Dedifferentiated amniotic fluid mesenchymal stem cell (primary cell): ENCODE measurements at regions not wholly inside any gene's neighbourhood (a gene's known extent, or its start where the extent isn't known, plus 50 kb on each side); places are given as distances from the start of the nearest gene placed in this dataset.

ENCODE experiments used
- DNase-seq: peaks from one replicate; pipeline ENCODE4 v3.0.0-alpha.2; 2016; ENCODE audit errors: extremely low spot score

- no peak for DNase-seq
Observed at GRCh38 chr14:38848243-38848935, 254.6 kb downstream of the SEC23A start.

GRCh38 chr14:38847161-38847560, 255.9 kb downstream of the SEC23A start:
- DNase-seq: no peak

- DNase-seq: no peak
Observed at GRCh38 chr14:38839694-38840365, 263.2 kb downstream of the SEC23A start.

GRCh38 chr14:38838979-38839323, 264.1 kb downstream of the SEC23A start:
- no peak for DNase-seq

GRCh38 chr14:38838049-38838978, 264.7 kb downstream of the SEC23A start:
- no peak for DNase-seq

- no peak for DNase-seq
Observed at GRCh38 chr14:38837343-38838048, 265.5 kb downstream of the SEC23A start.

- DNase-seq: no peak
Observed at GRCh38 chr14:38836539-38836938, 266.5 kb downstream of the SEC23A start.

- no peak for DNase-seq
Observed at GRCh38 chr14:38835874-38836273, 267.2 kb downstream of the SEC23A start.

GRCh38 chr14:38828183-38828827, 274.7 kb downstream of the SEC23A start:
- DNase-seq: no peak

GRCh38 chr14:38824706-38825105, 278.3 kb downstream of the SEC23A start:
- no peak for DNase-seq

- no peak for DNase-seq
Observed at GRCh38 chr14:38818555-38818954, 284.5 kb downstream of the SEC23A start.

GRCh38 chr14:38808734-38809455, 294.1 kb downstream of the SEC23A start:
- no peak for DNase-seq

GRCh38 chr14:38799671-38800070, 303.4 kb downstream of the SEC23A start:
- no peak for DNase-seq

- no peak for DNase-seq
Observed at GRCh38 chr14:38794677-38795076, 308.4 kb downstream of the SEC23A start.

- DNase-seq: no peak
Observed at GRCh38 chr14:38791862-38792261, 311.2 kb downstream of the SEC23A start.

GRCh38 chr14:38790916-38791315, 312.1 kb downstream of the SEC23A start:
- DNase-seq: no peak

- DNase-seq: no peak
Observed at GRCh38 chr14:38789805-38790204, 313.2 kb downstream of the SEC23A start.

- DNase-seq: no peak
Observed at GRCh38 chr14:38788060-38788459, 315.0 kb downstream of the SEC23A start.

- no peak for DNase-seq
Observed at GRCh38 chr14:38786921-38787320, 316.1 kb downstream of the SEC23A start.

GRCh38 chr14:38777401-38777800, 325.6 kb downstream of the SEC23A start:
- no peak for DNase-seq

GRCh38 chr14:38775986-38776385, 327.0 kb downstream of the SEC23A start:
- no peak for DNase-seq
